ENCODE measurements at regions not wholly inside any gene's neighbourhood (a gene's known extent, or its start where the extent isn't known, plus 50 kb on each side); places are given as distances from the start of the nearest gene placed in this dataset.

DNA sequence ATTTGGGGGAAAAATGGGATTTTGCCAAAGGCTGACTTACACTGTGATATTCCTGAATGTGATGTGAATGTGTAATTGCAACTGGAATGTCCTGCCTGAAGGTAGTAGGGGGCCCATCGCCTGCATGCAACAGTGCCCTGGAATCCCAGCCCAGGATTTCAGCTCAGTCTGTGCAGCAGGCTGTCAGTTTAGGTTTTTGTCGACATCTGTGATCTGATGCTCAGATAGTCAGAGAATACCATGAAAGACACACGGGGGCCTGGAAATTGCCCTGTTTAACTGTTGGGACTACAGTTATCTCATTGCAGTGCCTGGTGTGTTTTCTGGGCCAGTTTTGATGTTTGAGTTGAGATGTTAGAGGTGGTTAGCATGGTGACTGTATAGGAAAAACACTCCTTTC lies 84.5 kb upstream of the HK2 start:
- TF ChIP-seq, protein P1, sequence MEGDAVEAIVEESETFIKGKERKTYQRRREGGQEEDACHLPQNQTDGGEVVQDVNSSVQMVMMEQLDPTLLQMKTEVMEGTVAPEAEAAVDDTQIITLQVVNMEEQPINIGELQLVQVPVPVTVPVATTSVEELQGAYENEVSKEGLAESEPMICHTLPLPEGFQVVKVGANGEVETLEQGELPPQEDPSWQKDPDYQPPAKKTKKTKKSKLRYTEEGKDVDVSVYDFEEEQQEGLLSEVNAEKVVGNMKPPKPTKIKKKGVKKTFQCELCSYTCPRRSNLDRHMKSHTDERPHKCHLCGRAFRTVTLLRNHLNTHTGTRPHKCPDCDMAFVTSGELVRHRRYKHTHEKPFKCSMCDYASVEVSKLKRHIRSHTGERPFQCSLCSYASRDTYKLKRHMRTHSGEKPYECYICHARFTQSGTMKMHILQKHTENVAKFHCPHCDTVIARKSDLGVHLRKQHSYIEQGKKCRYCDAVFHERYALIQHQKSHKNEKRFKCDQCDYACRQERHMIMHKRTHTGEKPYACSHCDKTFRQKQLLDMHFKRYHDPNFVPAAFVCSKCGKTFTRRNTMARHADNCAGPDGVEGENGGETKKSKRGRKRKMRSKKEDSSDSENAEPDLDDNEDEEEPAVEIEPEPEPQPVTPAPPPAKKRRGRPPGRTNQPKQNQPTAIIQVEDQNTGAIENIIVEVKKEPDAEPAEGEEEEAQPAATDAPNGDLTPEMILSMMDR (IDR thresholded peaks at IDR 0.05), result no peak
- TF ChIP-seq MEF2A (IDR thresholded peaks at IDR 0.05; ENCODE audit: borderline replicate concordance, low read depth), result no peak

Data from SK-N-SH (cell line).